ENCODE measurements at regions not wholly inside any gene's neighbourhood (a gene's known extent, or its start where the extent isn't known, plus 50 kb on each side); places are given as distances from the start of the nearest gene placed in this dataset.
"Not testable (repeated sequence)": the region's sequence is repeated elsewhere in the genome, so short reads cannot be mapped to it uniquely, and the experiment has no call there.

GRCh38 chr1:214135886-214136285 is 145.1 kb upstream of the SMYD2 start:
- in situ Hi-C loops (cut with MboI; ENCODE audit: low pct_unique_long_range_greater_than_20kb, low sequenced_read_pairs, unreplicated experiment), result no loop called here
- TF ChIP-seq CTCF (IDR thresholded peaks at IDR 0.05; ENCODE audit: extremely low read depth, insufficient read depth, missing control alignments), result no peak
- DNase-seq (ENCODE audit: low spot score), result no peak

- in situ Hi-C loops (cut with MboI; ENCODE audit: low pct_unique_long_range_greater_than_20kb, low sequenced_read_pairs, unreplicated experiment), result no loop called here
- no peak for DNase-seq (ENCODE audit: low spot score)
These were observed 144.5 kb upstream of the SMYD2 start for GRCh38 chr1:214136324-214136919.

GRCh38 chr1:214141486-214141885 is 139.5 kb upstream of the SMYD2 start:
- in situ Hi-C loops (cut with MboI; ENCODE audit: low pct_unique_long_range_greater_than_20kb, low sequenced_read_pairs, unreplicated experiment), result no loop called here
- TF ChIP-seq CTCF (IDR thresholded peaks at IDR 0.05; ENCODE audit: extremely low read depth, insufficient read depth, missing control alignments), result no peak
- DNase-seq (ENCODE audit: low spot score), result no peak

More at GRCh38 chr1:214136324-214136919, 144.5 kb upstream of the SMYD2 start:
- no peak for TF ChIP-seq CTCF (IDR thresholded peaks at IDR 0.05; ENCODE audit: extremely low read depth, insufficient read depth, missing control alignments)

GRCh38 chr1:214143006-214143992 is 137.7 kb upstream of the SMYD2 start:
- in situ Hi-C loops (cut with MboI; ENCODE audit: low pct_unique_long_range_greater_than_20kb, low sequenced_read_pairs, unreplicated experiment), result no loop called here
- no peak for TF ChIP-seq CTCF (IDR thresholded peaks at IDR 0.05; ENCODE audit: extremely low read depth, insufficient read depth, missing control alignments)
- DNase-seq (ENCODE audit: low spot score), result no peak

- DNase-seq (ENCODE audit: low spot score); in situ Hi-C loops (cut with MboI; ENCODE audit: low pct_unique_long_range_greater_than_20kb, low sequenced_read_pairs, unreplicated experiment): not testable (repeated sequence)
These were observed 136.4 kb upstream of the SMYD2 start for GRCh38 chr1:214144521-214144920.

- in situ Hi-C loops (cut with MboI; ENCODE audit: low pct_unique_long_range_greater_than_20kb, low sequenced_read_pairs, unreplicated experiment), result no loop called here
- no peak for DNase-seq (ENCODE audit: low spot score)
- TF ChIP-seq CTCF (IDR thresholded peaks at IDR 0.05; ENCODE audit: extremely low read depth, insufficient read depth, missing control alignments), result no peak
These were observed 134.4 kb upstream of the SMYD2 start for GRCh38 chr1:214146523-214146922.
